ENCODE measurements at regions not wholly inside any gene's neighbourhood (a gene's known extent, or its start where the extent isn't known, plus 50 kb on each side); places are given as distances from the start of the nearest gene placed in this dataset.
A peak's percentile ranks its signal among the peaks of the same experiment; 100 is the strongest.

- DNase-seq: no peak
Observed at GRCh38 chr2:2703172-2703571, 372.1 kb upstream of the MYT1L start.

- no peak for DNase-seq
Observed at GRCh38 chr2:2702385-2702784, 371.3 kb upstream of the MYT1L start.

DNA sequence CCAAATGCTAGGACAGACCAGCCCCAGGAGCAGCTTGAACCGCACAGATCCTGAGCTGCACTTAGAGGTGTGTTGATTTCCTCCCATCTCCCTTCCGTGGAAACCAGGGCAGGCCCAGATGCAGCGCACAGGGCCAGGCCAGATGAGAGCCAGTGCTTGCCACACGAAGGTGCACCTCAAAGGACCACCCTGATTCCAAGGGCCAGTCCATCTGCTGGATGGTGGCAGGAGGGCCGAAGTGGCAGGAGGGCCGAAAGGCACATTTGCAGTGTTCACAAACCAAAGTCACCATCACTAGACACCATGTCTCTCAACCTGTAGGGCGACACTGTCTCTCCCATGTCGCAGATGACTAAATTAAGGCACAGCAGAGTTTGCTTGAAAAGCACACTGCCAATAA is 370.7 kb upstream of the MYT1L start:
- DNase-seq: no peak

DNA sequence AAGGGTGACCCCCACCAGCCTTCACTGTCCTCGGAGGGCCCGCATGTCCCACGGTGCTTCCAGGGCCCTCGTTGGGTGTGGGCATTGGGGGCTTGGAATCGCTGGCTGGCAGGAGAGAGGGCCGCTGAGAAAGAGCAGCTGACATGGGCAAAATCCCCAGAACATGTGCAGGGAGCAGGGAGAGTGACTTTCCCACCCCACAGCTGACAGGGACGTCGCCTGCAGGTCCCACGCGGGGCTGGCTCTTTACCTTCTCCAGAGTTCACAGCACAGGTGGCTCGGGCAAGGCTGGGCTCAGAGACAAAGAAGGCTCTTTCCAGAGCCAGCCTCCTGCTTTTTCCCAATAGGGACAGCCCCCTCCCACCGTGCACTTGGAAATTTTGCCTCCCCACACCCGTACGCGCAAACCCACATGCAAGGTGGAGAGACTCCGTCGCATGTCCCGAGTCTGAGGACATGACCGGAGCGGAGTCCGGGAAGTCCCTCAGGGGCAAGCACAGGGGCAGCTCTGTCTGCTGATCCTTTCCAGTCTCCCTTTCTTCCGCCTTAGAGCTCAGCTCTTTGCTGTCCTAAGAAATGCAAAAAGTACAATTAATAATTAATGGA is 370.2 kb upstream of the MYT1L start:
- DNase-seq: no peak

DNA sequence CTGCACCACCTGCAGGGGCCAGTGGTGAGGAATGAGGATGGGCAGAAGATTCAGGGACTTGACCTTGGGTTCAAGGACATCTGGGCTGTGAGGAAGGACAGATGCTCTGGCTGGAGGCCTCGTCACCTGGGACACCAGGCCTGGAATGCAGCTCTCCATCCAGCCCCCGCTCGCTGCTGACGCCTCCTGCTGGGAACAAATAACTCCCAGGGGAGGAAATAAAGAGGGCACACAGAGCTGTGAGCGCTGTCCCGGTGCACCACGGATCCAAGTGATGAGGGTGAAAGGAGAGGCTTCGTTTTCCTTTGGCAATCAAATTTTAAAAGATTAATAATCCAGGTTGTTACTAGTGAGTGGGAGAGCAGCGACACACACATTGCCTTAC is 368.0 kb upstream of the MYT1L start:
- DNase-seq: no peak

DNA sequence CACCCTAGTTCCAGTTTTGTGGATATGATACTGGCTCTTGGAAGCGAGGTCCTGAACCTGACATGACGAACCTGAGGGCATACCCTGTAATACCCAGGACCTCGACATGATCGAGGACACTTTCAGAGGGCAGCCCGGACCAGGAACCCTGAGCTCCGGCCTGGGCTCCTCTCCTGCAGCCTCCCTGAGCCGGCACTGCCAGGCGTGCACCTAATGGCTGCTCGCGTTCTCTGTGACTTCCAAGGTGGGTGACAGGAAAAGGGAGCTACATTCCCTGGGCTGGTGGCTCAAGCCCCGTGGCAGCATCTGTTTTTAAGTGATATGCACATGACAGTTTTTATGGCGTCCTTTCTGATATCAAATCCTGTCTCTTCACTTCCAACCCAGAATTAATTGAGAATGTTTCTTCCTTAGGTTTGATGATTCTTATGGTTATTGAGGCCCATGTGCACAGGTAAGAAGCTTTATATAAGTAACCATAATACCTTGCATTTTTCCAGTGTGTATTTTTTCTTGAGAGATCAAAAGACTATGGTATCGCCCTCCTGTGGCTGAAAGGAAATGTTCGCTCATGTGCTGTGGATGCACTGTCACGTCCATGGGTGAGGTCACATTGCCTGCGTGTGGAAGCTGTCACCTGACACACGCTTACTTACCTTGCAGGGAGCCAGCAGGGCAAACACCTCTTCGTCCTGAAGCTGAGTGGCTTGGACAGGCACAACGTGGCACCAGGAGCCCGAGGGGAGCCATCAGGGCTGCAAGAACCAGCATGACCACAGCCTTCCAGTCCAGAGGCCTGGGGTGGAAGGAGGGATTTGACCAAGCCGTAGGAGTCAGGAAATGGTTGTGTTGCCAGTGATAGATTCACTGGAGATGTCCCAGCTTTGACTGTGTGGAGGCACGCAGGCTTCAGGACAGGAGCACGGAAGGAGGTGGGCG is 367.4 kb upstream of the MYT1L start:
- no peak for DNase-seq

DNA sequence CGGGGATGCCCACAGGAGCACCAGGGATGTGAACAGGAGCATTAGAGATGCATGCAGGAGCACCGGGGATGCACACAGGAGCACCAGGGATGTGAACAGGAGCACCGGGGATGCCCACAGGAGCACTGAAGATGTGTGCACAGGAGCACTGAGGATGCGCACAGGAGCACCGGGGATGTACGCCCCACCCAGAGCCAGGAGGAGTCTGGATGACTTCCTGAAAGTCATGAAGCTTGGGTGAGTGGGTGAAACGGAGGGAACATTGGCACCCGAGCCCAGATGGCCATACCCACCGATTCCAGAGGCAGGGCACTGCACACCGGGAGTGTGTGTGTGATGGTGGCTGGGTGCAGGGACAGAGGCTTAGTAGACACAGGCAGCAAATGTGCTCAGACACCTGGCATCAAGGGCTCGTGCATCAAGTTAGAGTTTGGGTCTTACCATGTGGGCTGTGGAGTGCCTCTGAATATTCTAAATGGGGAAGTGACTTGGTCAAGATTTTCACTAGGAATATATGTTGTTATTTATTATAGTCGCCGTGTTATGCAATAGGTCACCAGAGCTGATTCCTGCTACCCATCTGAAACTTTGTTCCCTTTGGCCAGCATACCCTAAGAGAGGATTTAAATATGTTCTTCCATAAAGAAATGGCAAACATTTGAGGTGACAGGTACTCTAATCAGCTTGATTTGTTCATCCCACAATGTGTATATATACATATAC is 365.8 kb upstream of the MYT1L start:
- DNase-seq: no peak

GRCh38 chr2:2696325-2696724 is 365.2 kb upstream of the MYT1L start:
- DNase-seq: no peak

DNA sequence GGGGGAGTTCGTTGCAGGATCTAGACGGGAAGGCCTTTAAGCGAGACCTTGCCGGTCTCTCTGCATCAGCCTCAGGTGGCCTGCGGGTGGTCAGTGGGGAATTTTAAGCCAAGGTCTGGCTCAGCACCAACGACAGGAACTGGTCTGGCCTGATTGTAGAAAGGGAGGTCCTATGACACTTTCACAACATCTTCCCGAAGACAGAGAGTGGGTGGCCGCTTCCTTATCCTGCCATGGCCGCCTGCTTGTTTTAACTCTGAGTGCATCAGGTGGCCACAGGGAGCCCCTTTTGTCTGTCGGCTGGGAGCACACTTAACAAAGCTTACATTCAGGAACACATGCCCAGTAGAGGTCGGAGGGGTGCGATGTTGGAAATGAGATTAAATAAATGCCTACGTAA is 363.7 kb upstream of the MYT1L start:
- DNase-seq: no peak

DNA sequence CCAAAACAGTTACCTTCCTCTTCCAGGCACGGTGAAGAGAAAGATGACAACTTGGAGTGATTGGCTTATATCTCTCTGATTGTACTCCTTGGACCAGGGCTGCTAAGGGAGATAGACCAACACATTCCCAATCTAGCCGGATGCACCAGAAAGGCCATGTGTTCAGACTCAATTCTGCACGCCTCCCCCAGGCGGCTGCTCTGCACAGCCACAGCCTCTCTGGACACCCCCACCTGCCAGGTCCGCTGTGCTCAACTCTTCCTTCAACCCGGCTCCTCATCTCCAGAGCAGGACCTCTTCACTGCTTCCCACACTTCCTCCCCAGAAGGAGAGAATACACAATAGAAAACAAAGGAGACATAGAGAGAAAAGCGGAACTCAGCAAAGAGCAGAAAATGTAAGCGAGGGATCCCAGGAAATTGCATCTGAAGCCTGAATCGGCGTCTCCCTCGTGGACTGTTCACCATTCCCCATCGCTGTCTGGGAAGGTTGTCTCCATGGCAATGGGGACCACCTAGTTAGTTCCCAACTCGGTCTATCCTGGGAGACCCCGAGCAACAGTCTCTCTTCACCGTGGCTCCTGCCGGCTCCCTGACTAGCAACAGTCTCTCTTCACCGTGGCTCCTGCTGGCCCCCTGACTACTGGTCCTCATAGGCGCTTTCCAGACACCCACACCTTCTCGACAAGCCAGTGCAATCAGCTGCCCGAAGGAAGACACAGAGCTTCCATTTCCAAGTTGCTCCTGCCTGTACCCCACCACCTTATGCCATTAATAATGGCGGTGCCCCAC is 361.7 kb upstream of the MYT1L start:
- DNase-seq: no peak

- no peak for DNase-seq
Observed at GRCh38 chr2:2691419-2691818, 360.3 kb upstream of the MYT1L start.

DNA sequence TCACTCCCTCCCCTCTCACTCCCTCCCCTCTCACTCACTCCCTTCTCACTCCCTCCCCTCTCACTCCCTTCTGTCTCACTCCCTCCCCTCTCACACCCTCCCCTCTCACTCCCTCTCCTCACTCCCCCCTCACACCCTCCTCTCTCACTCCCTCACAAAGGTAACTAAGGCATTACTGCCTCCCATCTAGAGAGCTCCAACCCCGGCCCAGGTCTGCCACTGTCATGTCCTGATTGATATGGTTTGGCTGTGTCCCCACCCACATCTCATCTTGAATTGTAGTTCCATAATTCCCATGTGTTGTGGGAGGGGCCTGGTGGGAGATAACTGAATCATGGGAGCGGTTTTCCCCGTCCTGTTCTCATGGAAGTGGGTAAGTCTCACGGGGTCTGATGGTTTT is 359.9 kb upstream of the MYT1L start:
- no peak for DNase-seq

- DNase-seq: no peak
Observed at GRCh38 chr2:2689306-2689705, 358.2 kb upstream of the MYT1L start.

DNA sequence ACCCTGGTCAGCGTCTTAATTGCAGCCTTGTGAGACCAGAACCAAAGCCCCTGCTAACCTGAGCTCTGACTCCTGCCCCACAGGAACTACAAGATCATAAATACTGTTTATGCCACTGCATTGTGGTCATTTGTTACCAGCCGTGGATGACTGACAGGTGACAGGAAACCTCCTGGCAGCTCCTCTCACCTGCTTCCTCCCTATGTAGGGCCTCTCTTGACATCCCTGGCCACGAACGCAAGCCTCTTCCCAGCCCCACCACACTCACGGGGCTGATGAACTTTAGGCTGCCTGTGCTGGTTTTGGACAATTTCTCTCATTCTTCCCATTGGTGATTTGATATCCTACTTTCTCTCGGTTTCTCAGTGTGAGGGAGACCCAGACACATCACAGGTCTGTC is 357.2 kb upstream of the MYT1L start:
- DNase-seq: no peak

DNA sequence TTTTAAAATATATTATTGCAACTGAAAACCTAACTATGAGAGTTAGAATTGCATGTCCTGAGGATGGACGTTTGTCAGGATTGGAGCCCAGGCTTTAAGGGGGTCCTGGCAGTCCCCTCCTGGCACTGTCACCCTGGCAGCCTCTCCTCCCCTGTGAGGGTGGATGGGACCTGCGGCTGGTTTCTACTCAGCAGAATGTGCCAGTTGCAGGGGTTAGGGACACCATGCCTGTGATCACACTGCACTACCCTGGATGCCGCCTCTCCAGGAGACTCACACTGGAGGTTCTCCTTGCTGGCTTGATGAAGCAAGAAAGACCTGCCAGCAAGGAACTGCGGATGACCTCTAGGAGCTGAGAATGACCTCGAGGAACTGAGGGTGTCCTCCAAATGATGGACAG is 356.7 kb upstream of the MYT1L start:
- DNase-seq: no peak

DNA sequence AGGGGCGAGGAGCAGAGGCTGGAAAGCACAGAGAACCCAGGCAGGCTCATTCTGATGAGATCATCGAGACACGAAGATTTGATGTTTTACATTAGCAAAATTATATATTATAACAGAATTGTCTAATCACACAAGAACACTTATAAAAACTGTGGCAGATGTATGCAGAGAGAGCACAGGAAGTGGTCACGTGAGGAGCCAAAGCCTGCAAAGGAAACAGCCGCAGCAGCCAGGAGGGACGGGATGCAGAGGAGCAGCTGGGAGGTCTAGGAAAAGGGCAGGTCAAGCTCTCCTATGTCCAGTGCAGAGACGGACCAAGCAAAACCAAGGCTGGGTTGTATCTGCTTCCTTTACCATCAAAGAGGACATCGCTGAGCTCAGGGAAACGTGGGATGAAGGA is 355.1 kb upstream of the MYT1L start:
- DNase-seq: peak in 1 of 2 donors; percentile 11

DNA sequence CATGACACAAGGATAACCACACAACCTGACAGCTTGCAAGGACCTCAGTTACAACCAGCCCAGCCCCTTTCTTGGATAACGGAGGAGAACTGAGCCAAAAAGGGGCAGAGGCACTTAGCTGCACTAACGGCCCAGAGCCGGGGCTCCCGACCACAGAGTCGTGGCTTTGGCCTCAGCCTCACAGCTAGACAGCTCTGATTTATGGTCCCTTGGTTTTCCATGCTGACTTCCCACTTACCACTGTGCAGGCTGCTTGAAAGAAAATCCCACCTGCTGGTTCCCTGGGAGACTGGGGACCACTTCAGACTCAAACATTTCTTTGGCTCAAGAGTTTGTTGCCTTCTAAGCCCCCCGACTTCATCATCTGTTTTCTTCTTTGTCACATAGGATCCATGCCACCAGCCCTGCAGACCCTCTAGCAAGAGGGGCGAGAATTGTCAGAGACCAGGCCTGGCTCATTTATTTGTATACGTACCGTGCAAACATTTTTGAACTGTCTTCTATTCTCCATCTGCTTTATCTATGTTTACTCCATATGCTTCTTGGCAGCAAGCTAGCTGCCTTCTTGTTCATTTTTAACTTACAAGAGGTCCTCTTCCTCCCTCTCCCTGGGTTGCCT is 352.6 kb upstream of the MYT1L start:
- DNase-seq: no peak

- no peak for DNase-seq
Observed at GRCh38 chr2:2682700-2683342, 351.7 kb upstream of the MYT1L start.

GRCh38 chr2:2681711-2682251 is 350.7 kb upstream of the MYT1L start:
- no peak for DNase-seq

DNA sequence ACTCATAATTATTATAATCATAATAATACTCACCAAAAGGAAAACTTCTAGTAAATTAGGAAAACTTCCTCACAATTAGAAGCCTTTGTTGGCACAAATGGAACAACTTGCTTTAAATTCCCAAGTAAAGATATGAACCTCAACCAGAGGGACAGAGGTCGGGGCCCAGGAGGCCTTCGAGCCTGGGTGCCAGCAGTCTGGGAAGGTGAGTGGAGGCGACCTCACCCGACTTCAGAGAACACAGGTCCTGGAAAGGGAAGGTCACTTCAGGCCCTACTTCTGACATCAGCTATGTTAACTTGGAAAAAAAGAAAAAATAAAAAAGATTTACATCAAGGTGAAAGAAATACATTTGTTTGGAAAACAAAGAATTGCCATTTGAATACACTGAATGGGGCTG is 350.0 kb upstream of the MYT1L start:
- DNase-seq: no peak

GRCh38 chr2:2674831-2675230 is 343.8 kb upstream of the MYT1L start:
- DNase-seq: no peak

DNA sequence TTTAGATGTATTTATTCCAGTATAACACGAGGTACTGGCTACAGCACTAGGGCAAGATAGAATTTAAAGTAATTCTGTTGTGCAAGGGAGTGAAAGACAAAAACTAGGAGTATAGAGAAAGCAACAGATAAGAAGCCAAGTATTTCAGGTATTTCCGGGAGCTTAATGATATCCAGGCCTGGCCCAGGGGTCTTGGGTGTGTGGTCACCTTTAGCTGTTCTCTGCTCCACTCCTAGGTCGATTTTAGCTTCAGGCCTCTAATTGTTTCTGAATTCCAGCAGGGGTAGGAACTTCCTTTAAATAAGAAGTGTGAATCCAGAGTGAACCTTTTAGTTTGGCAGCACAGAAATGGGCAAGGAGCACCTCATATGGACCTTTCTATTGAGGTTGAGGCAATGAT is 342.3 kb upstream of the MYT1L start:
- DNase-seq: no peak

Data from bone marrow (tissue), 2 donors.